NCI-H187 treated with DMSO at 0.1 percent for 48 hours (cell line): ENCODE measurements at regions not wholly inside any gene's neighbourhood (a gene's known extent, or its start where the extent isn't known, plus 50 kb on each side); places are given as distances from the start of the nearest gene placed in this dataset.

ENCODE experiments used
- DNase-seq: peaks from one replicate; lab custom pipeline; 2025; lab: John Stamatoyannopoulos, UW

DNA sequence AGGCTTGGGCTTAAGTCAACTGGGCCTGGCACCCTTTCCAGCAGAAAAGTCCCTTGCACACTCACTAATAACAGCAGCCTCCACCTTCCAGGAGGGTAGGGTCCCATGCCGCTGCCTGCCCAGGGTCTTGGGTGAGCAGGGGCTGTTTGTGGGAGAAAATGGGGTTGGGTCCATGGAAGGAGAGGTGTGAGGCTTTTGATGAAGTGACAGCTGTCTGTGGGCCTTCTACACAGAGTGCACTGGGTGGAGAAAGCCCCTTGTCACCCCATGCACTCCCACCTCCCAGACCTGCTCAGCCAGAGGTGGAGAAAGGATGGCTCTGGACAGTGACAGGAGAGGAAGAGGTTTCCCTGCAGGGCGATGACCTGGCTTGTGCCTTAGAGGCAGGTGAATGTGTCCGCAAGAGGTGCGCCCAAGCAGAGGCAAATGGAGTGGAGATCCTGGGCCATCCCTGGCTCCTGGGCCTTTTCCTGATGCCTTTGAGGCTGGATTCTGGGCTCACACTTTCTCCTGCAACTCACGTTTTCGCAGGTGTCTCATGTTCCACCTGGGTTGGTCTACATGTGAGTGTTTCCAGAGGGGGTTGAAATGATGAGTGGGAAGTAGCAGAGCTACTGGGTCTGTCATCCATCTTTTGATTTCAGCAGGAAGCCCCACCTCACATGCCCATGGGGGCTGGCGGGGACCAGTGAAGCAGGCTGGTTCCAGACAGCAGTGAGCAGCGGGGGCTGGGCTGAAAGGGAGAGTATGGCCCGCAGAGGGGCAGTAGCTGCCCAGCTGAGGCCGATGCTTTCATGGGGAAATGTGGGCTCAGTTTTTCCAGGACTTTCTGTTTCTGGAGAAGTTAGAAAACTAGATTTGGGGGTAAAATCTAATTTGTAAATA is 85.2 kb upstream of the PRR23E start:
- no peak for DNase-seq

DNA sequence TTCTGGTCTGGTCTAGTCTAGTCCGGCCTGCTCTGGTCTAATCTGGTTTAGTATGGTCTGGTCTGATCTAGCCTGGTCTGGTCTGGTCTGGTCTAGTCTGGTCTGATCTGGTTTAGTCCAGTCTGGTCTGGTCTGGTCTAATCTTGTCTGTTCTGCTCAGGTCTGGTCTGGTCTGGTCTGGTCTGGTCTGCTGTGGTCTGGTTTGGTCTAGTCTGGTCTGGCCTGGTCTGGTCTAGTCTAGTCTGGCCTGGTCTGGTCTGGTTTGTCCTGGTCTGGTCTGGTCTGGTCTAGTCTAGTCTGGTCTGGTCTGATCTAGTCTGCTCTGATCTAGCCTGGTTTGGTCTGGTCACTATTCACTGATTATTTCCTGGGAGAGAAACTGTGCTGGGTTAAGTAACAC is 84.1 kb upstream of the PRR23E start:
- DNase-seq, result no peak

DNA sequence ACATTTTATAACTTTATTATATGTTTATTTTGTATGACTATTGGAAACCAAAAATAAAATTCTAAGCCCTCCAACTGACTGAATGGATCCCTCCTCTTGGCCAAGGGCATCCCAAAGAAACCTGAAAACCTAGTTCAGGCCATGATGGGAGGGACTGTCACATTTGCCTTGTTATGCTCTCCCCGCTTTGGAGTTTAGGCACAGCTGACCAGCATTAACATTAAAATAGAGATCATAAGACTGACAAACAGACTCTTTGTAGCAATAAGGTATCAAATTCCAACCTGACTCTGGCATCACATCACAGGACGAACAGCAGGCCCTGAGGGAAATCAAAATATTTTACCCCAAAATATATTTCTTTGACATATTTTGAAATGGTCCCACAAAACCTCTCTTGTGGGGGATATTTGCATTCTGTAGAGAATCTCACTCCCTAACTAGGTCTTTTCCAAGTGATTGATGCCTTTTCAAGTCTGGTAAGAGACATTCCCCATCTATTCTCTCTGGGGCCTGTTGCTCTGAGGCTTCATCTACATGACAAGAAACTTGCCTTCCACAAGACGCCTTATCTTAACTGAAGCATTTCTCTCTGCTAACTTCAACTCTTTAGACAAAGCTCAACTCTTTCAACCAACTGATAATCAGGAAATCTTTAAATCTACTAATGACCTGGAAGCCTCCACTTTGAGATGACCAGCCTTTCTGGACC is 81.8 kb upstream of the PRR23E start:
- DNase-seq, result no peak

DNA sequence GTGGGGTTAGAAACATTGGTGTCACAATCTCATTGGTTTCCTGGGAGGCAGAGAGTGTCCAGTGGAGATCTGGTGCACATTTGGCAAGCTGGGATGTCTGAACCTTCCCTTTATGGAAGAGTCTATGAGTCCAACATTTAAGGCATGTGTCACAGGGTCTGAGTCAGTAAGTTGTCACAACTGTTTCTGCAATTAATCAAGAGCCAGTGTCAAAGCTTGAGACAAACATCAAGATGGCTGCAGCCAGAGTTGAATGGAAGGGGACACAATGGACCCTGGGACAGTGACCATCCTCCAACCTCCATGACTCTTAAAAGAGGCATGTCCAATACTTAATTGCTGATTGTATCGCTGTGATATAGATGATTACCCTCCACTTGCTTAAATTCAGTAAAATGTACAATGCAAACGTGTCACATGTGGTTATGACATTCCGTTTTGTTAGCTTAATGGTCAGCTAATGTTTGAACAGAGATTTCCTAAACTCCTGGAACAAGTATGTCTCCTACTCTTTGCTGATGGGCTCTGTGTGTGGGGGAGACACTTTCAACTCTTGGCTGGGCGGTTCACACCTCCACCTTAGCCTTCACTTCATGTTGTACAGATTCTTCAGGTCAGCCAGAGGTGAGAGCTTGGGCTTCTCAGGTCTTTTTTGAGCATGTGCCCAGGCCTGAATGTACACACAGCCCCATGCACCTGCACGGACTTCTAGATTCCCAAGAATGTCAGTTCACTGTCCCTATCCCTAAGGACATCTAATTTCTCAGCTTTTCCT is 79.9 kb upstream of the PRR23E start:
- no peak for DNase-seq

DNA sequence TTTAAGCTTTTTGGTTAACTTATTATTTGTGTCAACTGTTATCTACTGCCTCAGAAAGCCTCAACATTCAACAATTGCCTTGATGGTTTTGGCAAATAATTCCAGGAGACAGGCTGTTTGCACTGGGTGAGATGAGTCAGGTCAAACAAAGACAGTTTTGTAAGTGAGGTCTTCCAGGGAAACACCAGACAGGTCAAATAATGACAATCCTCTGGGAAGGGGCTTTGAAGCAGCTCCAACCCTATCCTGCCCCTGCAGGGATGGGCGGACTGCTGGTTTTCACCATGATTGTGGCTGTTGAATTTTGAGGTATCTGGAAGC is 79.4 kb upstream of the PRR23E start:
- DNase-seq, result no peak

DNA sequence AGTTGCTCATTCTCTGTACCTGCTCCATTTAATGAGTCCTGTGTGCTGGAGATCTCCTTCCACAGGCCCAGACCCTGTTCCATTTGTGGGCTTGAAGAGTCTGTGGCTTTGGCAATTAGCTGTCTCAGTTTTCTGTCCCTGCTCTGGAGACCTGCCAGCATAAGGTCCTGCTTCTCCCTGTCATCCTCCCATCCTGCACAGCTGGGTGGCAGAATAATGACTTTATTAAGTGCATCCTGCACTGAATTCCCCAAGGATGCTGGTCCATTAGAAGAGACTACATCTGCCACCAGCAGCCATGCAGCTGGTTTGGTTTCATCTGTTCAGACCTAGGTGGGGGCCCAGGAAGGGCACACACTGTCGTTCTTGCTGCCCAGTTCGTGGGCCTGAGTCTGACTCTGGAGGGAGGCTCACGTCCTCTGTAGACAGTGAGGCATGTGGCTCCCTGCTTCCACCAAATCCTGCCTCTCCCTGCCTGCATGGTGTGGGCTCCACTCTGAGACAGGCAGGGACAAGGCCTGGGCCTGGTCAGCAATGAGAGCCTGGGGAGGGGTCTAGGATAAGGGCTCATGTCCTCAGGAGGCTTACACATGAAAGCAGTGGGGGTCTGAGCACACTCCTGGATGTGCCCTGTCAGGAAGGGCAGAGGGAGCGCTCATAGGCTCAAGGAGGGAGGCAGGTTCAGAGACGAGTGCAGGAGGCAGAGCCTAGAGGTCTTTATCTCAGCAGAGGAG is 78.4 kb upstream of the PRR23E start:
- no peak for DNase-seq

DNA sequence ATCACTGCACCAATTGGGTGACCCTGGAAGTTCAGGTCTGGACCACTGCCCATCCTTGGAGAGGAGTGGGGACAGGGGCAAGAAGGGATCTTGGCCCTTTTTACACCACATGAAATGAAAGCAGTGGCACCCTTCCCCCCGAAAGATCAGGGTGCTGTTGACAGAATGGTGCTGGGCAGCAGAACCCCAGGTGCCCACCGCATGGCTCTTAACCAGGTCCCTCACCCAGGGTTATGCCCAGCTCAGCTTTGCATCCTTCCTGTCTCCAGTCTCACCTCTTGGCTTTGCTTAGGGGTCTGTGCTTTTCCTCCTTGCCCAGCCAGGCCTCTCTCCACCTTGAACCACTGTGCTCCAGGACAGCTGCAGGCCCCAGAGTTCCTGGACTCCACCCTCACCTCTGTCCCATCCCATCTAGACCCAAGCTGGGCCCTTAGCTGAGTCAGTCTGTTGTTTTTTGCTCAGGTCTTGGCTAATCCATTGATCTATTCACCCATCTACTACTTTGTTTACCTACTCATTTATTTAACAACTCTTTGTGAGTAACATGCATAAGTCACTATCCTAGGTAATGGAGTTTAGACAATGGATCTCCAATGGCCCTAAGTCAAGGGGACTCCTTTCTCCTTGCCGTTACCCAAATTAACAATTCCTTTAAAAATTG is 77.1 kb upstream of the PRR23E start:
- DNase-seq, result no peak

DNA sequence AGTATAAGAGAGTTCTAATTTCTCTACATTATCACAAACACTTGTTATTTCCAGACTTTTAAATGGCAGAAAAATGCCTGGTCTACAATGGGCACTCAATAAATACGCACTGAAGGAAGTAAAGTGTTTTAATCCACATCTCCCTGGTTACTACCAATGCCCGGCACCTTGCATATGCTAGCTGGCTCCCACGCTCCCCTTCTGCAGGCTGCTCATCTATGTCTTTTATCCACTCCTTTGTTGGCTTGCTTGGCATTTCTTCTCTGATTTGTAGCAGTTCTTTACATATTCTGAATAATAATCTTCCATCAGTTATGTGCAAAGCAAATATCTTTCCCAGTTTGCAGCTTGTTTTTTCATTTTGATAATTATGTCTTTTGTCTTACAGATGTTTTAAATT is 74.6 kb upstream of the PRR23E start:
- no peak for DNase-seq

DNA sequence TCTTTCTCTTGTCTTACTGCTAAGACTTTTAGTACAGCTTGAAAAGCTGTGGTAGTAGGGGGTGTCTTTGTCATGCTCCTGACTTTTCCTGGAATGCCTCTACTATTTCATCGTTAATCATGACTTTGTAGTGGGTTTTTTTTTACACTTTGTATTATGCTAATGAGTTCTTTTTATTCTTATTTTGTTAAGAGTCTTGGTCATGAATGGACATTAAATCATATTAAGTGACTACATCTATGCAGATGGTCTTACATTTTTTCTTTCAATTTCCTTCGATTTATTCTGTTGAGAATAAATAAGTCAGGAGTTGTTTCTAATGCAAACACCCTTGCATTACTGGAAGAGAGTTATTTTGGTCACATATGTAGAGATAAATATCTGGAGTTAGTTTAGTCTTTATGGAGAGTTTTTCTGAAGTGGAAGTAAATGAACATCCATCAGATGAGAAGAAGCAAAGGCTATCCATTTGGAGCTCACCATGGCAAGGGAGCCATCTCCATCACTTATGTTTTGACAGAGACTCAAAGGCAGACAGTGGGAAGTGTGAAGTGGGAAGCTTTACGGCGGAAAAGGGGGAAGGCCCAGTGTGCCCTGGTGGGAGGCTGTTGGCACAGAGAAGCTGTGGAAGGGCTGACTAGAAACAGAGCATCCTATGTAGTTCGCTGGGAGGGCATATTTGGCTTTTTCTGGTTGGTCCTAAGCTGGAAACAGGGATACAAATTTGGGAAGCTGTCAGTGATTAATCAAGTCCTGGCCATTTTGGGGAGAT is 73.1 kb upstream of the PRR23E start:
- no peak for DNase-seq

DNA sequence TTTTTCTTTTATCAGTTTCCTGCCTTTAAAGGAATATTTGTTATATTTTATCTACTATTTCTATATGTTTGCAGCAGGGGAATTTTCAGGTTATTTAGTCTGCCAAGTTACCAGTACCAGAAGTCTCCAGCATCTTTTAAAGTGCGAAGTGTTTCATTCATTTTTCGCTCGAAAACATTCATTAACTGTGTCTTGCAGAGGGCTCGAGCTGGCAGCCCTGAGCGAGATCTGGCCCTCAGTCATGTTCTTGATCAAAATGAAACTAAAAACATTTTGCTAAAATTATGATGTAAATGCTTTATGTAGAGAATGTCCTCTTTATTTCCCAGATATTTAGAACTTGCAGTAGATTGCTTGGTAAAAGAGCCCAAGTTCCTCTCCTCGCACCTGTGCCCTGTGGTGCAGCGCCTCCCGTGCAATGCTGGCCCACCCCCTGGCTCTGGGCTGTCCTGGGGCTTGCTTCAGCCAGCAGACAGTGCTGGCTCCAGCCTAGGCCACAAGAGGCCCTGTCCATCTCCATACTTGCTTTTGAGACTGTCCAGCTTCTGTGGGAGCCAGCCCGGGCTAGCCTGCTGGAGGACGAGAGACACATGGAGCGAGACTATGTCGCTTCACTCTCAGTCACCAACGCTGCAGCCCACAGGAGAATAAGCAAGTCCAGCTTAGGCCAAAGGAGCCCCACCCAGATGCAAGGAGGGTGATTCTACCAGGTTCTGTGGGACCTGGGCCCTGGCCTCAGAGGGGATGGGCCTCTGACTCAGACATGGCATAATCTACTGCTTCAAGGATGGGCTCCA is 71.9 kb upstream of the PRR23E start:
- DNase-seq, result no peak

DNA sequence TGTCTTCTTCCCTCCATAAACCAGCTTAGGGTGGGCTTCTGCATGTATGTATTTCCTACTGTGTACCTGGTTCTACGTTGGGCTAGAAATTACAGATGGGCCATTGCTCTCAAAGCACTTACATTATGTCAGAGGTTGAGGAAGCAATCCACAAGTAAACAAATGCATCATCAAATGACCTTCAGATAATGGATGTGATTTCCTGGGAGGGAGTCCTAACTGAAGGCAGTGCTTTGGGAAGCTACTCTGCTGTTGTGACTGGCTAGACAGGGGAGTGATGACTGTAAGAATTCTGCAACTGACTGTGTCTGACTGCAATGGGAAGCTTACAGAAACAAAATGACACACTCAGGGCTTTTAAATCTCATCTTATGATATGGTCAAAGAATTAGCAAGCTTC is 71.0 kb upstream of the PRR23E start:
- no peak for DNase-seq

DNA sequence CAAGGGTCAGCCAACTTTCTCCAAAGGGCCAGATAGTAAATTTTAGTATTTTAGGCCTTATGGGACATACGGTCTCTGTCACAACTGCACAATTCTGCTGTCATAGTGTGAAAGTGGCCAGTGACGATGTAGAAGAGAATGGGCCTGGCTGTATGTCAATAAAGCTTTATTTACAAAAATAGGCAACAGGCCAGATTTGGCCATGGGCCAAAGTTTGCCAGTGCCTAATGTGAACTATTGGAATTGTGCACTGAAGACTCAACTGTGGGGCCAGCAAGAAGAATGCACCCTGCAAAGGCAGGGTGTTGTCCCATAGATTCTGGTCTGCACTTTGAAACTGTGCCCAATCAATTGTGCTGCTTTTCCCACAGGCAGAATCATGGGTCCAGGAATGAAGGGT is 69.4 kb upstream of the PRR23E start:
- DNase-seq, result no peak

DNA sequence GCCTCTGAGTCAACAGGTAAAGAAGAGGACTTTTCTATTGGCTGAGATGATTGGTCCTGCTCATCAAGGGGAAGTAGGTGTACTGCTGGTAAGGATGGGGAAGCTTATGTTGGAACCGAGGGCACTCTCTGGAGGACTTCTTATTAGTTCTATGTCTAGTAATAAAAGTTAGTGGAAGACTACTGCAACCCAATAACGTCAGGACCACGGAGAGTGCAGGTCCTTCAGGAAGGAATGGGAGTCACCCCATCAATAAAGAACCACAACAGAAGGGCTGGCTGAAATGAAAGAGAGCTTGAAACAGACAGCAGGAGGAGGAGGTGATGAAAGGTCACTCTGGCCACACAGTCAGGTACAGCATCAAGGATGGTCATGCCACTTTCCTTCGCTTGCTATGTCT is 68.8 kb upstream of the PRR23E start:
- no peak for DNase-seq

DNA sequence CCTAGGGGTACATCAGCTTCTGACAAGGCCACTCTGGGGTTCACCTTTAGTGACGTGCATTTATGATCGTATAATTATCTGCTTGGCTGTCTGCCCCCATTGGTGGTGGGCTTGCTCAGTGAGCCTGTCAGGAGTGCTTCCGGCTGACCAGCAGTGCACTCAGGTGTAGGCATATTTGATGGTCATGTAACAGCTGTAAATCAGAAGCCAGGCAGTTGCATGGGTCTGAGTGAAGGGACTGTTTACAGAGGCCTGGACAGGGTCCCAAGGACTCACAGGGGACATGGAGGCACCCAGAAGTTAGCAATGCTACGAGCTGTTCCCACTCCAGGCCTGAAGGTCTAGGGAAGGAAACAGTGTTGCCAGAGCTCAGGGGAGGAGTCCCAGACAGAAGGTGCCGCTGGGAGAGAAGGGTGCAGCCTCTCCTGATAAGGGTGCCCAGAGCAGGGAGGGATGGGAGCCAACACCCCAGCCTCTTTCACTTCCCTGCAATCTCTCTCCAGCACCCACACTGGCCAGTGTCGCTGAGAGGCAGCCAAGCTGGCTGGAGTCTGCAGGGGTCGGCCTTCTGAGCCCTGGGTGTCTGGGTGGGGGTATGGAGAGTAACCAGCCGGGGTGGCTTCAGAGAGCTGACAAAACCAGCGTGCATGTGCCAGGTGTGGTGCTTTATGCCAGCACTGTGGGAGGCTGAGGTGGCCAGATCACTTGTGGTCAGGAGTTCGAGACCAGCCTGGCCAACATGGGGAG is 61.3 kb upstream of the PRR23E start:
- no peak for DNase-seq

DNA sequence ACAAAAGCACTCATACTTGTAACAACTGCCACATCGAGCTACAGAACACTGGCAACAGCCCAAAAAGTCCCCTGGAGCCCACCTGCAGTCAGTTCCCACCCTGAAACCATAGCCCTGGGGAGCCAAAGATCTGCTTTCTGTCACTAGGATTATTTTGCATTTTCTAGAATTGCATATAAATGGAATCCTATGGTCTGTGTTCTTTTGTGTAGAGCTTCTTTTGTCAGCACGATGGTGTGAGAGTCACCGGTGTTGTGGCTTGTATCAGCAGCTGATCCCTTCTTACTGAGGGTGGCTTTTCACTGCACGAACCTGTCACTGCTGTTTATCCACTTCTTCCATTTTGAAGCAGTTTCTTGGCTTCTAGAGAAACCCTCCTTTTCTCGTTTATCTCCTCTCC is 60.1 kb upstream of the PRR23E start:
- no peak for DNase-seq

DNA sequence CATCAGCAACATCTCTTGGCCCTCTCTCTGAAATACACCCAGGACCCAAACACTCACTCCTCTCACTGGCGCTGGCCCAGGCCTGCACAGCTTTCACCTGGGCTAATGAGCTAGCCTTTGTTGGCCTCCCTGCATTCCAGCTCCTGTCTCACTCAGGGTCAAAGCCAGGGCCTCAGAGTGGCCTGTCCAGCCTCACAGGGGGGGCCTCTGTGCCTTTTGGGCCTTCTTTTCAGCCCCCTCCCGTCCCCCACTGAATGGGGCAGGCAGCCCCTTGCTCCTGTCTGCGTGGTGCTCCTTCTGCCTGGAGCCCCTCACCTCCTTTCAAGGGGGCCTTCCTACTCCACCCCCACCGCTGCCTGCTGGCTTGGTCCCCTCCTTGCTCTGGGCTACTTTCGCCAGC is 59.0 kb upstream of the PRR23E start:
- no peak for DNase-seq

DNA sequence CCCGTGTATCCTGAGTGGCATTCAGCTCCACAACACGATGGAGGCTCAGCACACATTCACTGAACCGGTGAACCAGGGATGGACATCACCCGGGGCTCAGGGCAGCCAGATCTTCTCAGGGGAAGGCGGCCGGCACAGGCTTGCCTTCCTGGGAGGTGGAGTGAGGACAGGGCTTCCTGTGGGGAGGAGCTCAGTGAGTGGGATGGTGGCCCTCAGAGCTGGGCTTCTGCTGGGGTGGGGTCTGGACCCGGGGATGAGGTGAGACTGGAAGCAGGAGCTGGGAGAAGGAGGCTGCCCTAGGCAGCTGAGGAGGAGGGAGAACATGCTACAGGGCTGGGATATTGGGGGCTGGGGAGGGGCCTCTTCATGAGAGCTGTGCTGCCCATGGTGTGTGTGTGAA is 58.5 kb upstream of the PRR23E start:
- DNase-seq, result no peak

DNA sequence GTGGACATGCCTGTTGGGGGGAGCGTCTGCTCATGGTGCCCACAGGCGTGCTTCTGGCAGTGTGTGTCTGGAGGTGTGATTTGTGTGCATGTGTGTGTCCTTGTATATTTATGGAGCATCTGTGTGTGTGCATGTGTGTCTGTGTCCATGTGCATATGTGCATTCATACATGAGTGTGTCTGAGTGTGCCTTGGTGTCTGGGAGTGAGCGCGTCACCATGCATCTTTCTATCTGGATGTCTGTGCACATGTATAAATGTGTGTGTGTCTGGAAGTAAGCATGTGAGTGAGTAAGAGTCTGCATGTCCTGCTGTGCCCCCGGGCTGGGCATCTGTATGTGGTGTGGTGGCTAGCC is 58.1 kb upstream of the PRR23E start:
- DNase-seq, result no peak

DNA sequence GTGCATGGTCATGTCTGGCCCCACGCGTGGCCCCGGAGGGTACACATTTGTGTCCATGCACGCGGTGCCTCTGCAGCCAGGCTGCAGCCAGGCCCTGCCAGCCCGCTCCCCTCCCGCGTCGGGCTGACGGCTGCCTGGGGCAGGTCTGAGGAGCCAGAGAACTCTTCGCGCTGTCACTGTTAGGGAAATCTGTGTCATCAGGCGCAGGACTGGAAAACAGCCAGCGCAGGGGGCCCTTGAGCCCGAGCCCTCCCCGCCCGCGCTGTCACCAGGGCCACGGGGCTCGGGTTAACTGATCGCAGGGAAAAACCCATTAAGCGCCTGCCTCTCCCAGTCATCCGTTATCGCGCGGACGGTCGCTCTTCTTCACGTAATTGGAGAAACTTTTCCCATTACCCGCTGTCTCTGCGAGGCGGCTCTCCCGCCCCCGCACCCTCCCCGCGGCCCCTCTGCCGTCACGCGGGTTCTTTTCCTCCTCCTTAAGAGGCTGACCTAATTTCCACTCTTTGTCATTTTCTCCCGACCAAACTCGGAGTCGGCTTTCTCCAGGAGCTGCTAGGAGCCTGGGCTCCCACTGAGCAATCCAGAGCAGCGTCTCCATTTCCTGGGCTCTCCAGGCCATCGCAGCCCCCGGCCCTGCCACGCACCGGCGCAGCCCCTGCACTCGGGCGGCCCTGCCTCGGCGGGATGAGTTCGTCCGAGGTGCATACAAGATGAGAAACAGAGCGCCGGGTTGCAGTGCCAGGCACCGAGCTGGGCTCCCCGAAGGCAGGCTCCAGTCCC is 57.5 kb upstream of the PRR23E start:
- DNase-seq, result peak; percentile 36
